MM.1S (cell line): ENCODE measurements at regions not wholly inside any gene's neighbourhood (a gene's known extent, or its start where the extent isn't known, plus 50 kb on each side); places are given as distances from the start of the nearest gene placed in this dataset.

ENCODE experiments used
- DNase-seq: peaks from one replicate; pipeline ENCODE4 v3.0.0-alpha.2; 2015
- H2AFZ ChIP-seq: fragments of 300-600 bp; sonication (generic); 2 replicates; pipeline ENCODE4 v1.6.0; 2016; ENCODE audit warnings: antibody characterized with exemption, low read length
- H3F3A ChIP-seq: fragments of 300-600 bp; sonication (generic); 2 replicates; pipeline ENCODE4 v1.6.1; 2016; ENCODE audit warnings: mild to moderate bottlenecking, antibody characterized with exemption, low read length, moderate library complexity, mixed read lengths; ENCODE audit not compliant: insufficient read depth
- H3K27ac ChIP-seq: fragments of 300-600 bp; sonication (generic); 2 replicates; pipeline ENCODE4 v1.5.1; 2016; ENCODE audit warnings: mild to moderate bottlenecking, low read length
- H3K27me3 ChIP-seq: fragments of 300-600 bp; sonication (generic); replicated peaks from 2 replicates; pipeline ENCODE4 v1.6.0; 2016; ENCODE audit warnings: low read length; ENCODE audit not compliant: insufficient read depth
- H3K36me3 ChIP-seq: fragments of 300-600 bp; sonication (generic); replicated peaks from 2 replicates; pipeline ENCODE4 v1.6.1; 2016; ENCODE audit warnings: mild to moderate bottlenecking, low read length, mixed read lengths; ENCODE audit not compliant: insufficient read depth
- H3K4me1 ChIP-seq: fragments of 300-600 bp; sonication (generic); 2 replicates; pipeline ENCODE4 v1.6.1; 2016; ENCODE audit warnings: low read length, mixed read lengths
- H3K4me2 ChIP-seq: fragments of 300-600 bp; sonication (generic); 2 replicates; pipeline ENCODE4 v1.6.0; 2016; ENCODE audit warnings: low read depth, low read length
- H3K4me3 ChIP-seq: fragments of 300-600 bp; sonication (generic); 2 replicates; pipeline ENCODE4 v1.5.1; 2016; ENCODE audit warnings: low read length, mixed read lengths
- H3K79me2 ChIP-seq: fragments of 300-600 bp; sonication (generic); 2 replicates; pipeline ENCODE4 v1.6.1; 2016; ENCODE audit warnings: mixed run types, low read length, mixed read lengths
- H3K9ac ChIP-seq: fragments of 300-600 bp; sonication (generic); 2 replicates; pipeline ENCODE4 v1.6.1; 2016; ENCODE audit warnings: low read length, mixed read lengths
- H3K9me2 ChIP-seq: fragments of 300-600 bp; sonication (generic); replicated peaks from 2 replicates; pipeline ENCODE4 v1.6.1; 2016; ENCODE audit warnings: mild to moderate bottlenecking, low read length, mixed read lengths; ENCODE audit not compliant: insufficient read depth
- H3K9me3 ChIP-seq: fragments of 300-600 bp; sonication (generic); replicated peaks from 2 replicates; pipeline ENCODE4 v1.6.1; 2016; ENCODE audit warnings: mild to moderate bottlenecking, low read length, mixed read lengths; ENCODE audit not compliant: insufficient read depth
- H4K20me1 ChIP-seq: fragments of 300-600 bp; sonication (generic); 2 replicates; pipeline ENCODE4 v1.6.1; 2016; ENCODE audit warnings: mild to moderate bottlenecking, low read length, moderate library complexity, mixed read lengths; ENCODE audit not compliant: insufficient read depth
- CTCF ChIP-seq: fragments of 300-600 bp; sonication (generic); IDR thresholded peaks from 2 replicates; pipeline ENCODE4 v1.5.1; 2016; ENCODE audit warnings: antibody characterized with exemption, low read length, mixed read lengths
- EZH2 ChIP-seq: fragments of 300-600 bp; sonication (generic); optimal IDR thresholded peaks from 2 replicates; pipeline ENCODE3; 2017; ENCODE audit warnings: low read depth, mild to moderate bottlenecking, antibody characterized with exemption, low read length, mixed read lengths
- EZH2phosphoT487 ChIP-seq: fragments of 300-600 bp; sonication (generic); IDR thresholded peaks from 2 replicates; pipeline ENCODE4 v1.6.1; 2018; ENCODE audit warnings: antibody characterized with exemption, low read length

GRCh38 chrX:3768881-3769280, 55.4 kb upstream of the PRKX start:
- no peaks in the 10 kb centered on the region for H3K4me1 ChIP-seq
- H3K9me2 ChIP-seq: no peaks in the 10 kb centered on the region
- no peak for TF ChIP-seq EZH2
- TF ChIP-seq CTCF: no peak
- no peak for TF ChIP-seq EZH2phosphoT487
- no peaks in the 10 kb centered on the region for H3K27me3 ChIP-seq
- no peaks in the 10 kb centered on the region for H4K20me1 ChIP-seq
- no peak overlapping the region for H3K27ac ChIP-seq
- no peaks in the 10 kb centered on the region for H3F3A ChIP-seq
- H3K36me3 ChIP-seq: no peaks in the 10 kb centered on the region
- H3K9ac ChIP-seq: no peak overlapping the region
- no peaks in the 10 kb centered on the region for H3K79me2 ChIP-seq
- no peak overlapping the region for H2AFZ ChIP-seq
- no peaks in the 10 kb centered on the region for H3K9me3 ChIP-seq
- no peak overlapping the region for H3K4me2 ChIP-seq
- no peak for DNase-seq
- no peak overlapping the region for H3K4me3 ChIP-seq
